ENCODE measurements at regions not wholly inside any gene's neighbourhood (a gene's known extent, or its start where the extent isn't known, plus 50 kb on each side); places are given as distances from the start of the nearest gene placed in this dataset.

GRCh38 chr18:56332371-56332770, 306.0 kb downstream of the TXNL1 start:
- no peak for DNase-seq (ENCODE audit: low read depth)

GRCh38 chr18:56330366-56331110, 307.9 kb downstream of the TXNL1 start:
- no peak for DNase-seq (ENCODE audit: low read depth)
- H3K4me3 ChIP-seq (ENCODE audit: low read depth, low read length), result no peak overlapping the region
- no peak for TF ChIP-seq CTCF (IDR thresholded peaks at IDR 0.05; ENCODE audit: control insufficient read depth, extremely low read depth, insufficient read depth)

More at GRCh38 chr18:56332371-56332770, 306.0 kb downstream of the TXNL1 start:
- no peak overlapping the region for H3K4me3 ChIP-seq (ENCODE audit: low read depth, low read length)
- no peak for TF ChIP-seq CTCF (IDR thresholded peaks at IDR 0.05; ENCODE audit: control insufficient read depth, extremely low read depth, insufficient read depth)

GRCh38 chr18:56329536-56329935, 308.9 kb downstream of the TXNL1 start:
- TF ChIP-seq CTCF (IDR thresholded peaks at IDR 0.05; ENCODE audit: control insufficient read depth, extremely low read depth, insufficient read depth), result no peak
- no peak for DNase-seq (ENCODE audit: low read depth)
- no peak overlapping the region for H3K4me3 ChIP-seq (ENCODE audit: low read depth, low read length)

GRCh38 chr18:56327191-56327885, 311.1 kb downstream of the TXNL1 start:
- no peak for TF ChIP-seq CTCF (IDR thresholded peaks at IDR 0.05; ENCODE audit: control insufficient read depth, extremely low read depth, insufficient read depth)
- H3K4me3 ChIP-seq (ENCODE audit: low read depth, low read length), result no peak overlapping the region
- no peak for DNase-seq (ENCODE audit: low read depth)

GRCh38 chr18:56326336-56327072, 311.9 kb downstream of the TXNL1 start:
- no peak for DNase-seq (ENCODE audit: low read depth)
- no peak for TF ChIP-seq CTCF (IDR thresholded peaks at IDR 0.05; ENCODE audit: control insufficient read depth, extremely low read depth, insufficient read depth)
- no peak overlapping the region for H3K4me3 ChIP-seq (ENCODE audit: low read depth, low read length)

GRCh38 chr18:56323673-56324072, 314.7 kb downstream of the TXNL1 start:
- H3K4me3 ChIP-seq (ENCODE audit: low read depth, low read length), result no peak overlapping the region
- TF ChIP-seq CTCF (IDR thresholded peaks at IDR 0.05; ENCODE audit: control insufficient read depth, extremely low read depth, insufficient read depth), result no peak
- no peak for DNase-seq (ENCODE audit: low read depth)

All from LNCaP clone FGC (cell line).